ENCODE measurements at regions not wholly inside any gene's neighbourhood (a gene's known extent, or its start where the extent isn't known, plus 50 kb on each side); places are given as distances from the start of the nearest gene placed in this dataset.

DNA sequence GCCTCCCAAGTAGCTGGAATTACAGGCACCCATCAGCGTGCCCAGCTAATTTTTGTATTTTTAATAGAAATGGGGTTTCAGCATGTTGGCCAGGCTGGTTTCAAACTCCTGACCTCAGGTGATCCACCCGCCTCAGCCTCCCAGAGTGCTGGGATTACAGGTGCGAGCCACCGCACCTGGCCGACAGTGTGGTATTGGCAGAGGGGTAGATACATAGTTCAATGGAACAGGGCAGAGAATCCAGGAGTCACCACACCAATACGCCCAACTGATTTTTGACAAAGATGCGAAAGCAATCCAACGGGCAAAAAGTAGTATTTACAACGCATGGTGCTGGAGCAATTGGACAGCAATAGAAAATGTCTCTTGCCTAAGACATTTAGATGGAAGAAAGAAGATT lies 164.0 kb upstream of the PPP1R26 start:
- TF ChIP-seq ZNF217 (CRISPR knock-in tag; IDR thresholded peaks at IDR 0.05) = no peak
- TF ChIP-seq KLF16 (IDR thresholded peaks at IDR 0.05) = no peak
- TF ChIP-seq, protein P1, sequence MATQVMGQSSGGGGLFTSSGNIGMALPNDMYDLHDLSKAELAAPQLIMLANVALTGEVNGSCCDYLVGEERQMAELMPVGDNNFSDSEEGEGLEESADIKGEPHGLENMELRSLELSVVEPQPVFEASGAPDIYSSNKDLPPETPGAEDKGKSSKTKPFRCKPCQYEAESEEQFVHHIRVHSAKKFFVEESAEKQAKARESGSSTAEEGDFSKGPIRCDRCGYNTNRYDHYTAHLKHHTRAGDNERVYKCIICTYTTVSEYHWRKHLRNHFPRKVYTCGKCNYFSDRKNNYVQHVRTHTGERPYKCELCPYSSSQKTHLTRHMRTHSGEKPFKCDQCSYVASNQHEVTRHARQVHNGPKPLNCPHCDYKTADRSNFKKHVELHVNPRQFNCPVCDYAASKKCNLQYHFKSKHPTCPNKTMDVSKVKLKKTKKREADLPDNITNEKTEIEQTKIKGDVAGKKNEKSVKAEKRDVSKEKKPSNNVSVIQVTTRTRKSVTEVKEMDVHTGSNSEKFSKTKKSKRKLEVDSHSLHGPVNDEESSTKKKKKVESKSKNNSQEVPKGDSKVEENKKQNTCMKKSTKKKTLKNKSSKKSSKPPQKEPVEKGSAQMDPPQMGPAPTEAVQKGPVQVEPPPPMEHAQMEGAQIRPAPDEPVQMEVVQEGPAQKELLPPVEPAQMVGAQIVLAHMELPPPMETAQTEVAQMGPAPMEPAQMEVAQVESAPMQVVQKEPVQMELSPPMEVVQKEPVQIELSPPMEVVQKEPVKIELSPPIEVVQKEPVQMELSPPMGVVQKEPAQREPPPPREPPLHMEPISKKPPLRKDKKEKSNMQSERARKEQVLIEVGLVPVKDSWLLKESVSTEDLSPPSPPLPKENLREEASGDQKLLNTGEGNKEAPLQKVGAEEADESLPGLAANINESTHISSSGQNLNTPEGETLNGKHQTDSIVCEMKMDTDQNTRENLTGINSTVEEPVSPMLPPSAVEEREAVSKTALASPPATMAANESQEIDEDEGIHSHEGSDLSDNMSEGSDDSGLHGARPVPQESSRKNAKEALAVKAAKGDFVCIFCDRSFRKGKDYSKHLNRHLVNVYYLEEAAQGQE (IDR thresholded peaks at IDR 0.05; ENCODE audit: borderline replicate concordance) = no peak
- TF ChIP-seq, protein P1 (CRISPR knock-in tag; IDR thresholded peaks at IDR 0.05; ENCODE audit: low read depth) = no peak
- TF ChIP-seq, protein P2, sequence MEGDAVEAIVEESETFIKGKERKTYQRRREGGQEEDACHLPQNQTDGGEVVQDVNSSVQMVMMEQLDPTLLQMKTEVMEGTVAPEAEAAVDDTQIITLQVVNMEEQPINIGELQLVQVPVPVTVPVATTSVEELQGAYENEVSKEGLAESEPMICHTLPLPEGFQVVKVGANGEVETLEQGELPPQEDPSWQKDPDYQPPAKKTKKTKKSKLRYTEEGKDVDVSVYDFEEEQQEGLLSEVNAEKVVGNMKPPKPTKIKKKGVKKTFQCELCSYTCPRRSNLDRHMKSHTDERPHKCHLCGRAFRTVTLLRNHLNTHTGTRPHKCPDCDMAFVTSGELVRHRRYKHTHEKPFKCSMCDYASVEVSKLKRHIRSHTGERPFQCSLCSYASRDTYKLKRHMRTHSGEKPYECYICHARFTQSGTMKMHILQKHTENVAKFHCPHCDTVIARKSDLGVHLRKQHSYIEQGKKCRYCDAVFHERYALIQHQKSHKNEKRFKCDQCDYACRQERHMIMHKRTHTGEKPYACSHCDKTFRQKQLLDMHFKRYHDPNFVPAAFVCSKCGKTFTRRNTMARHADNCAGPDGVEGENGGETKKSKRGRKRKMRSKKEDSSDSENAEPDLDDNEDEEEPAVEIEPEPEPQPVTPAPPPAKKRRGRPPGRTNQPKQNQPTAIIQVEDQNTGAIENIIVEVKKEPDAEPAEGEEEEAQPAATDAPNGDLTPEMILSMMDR (IDR thresholded peaks at IDR 0.05 in 2 of 3, conservative IDR thresholded peaks at IDR 0.05 in 1 of 3; ENCODE audit: insufficient read depth in 2 of 3, low read depth in 1 of 3, low read length in 3 of 3) = no peak
- TF ChIP-seq, protein P3, sequence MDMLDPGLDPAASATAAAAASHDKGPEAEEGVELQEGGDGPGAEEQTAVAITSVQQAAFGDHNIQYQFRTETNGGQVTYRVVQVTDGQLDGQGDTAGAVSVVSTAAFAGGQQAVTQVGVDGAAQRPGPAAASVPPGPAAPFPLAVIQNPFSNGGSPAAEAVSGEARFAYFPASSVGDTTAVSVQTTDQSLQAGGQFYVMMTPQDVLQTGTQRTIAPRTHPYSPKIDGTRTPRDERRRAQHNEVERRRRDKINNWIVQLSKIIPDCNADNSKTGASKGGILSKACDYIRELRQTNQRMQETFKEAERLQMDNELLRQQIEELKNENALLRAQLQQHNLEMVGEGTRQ (CRISPR knock-in tag; IDR thresholded peaks at IDR 0.05) = no peak
- no peak for TF ChIP-seq LARP7 (IDR thresholded peaks at IDR 0.05)
- TF ChIP-seq ZNF764 (CRISPR knock-in tag; IDR thresholded peaks at IDR 0.05; ENCODE audit: low read depth) = no peak
- no peak for TF ChIP-seq CBX8 (IDR thresholded peaks at IDR 0.05; ENCODE audit: borderline replicate concordance, extremely low read depth, low read depth, low read length, poor library complexity, severe bottlenecking)
- TF ChIP-seq, protein P4, sequence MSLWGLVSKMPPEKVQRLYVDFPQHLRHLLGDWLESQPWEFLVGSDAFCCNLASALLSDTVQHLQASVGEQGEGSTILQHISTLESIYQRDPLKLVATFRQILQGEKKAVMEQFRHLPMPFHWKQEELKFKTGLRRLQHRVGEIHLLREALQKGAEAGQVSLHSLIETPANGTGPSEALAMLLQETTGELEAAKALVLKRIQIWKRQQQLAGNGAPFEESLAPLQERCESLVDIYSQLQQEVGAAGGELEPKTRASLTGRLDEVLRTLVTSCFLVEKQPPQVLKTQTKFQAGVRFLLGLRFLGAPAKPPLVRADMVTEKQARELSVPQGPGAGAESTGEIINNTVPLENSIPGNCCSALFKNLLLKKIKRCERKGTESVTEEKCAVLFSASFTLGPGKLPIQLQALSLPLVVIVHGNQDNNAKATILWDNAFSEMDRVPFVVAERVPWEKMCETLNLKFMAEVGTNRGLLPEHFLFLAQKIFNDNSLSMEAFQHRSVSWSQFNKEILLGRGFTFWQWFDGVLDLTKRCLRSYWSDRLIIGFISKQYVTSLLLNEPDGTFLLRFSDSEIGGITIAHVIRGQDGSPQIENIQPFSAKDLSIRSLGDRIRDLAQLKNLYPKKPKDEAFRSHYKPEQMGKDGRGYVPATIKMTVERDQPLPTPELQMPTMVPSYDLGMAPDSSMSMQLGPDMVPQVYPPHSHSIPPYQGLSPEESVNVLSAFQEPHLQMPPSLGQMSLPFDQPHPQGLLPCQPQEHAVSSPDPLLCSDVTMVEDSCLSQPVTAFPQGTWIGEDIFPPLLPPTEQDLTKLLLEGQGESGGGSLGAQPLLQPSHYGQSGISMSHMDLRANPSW (CRISPR knock-in tag; IDR thresholded peaks at IDR 0.05) = no peak

Measured in K562 (cell line).